ENCODE measurements at regions not wholly inside any gene's neighbourhood (a gene's known extent, or its start where the extent isn't known, plus 50 kb on each side); places are given as distances from the start of the nearest gene placed in this dataset.
"Not testable (repeated sequence)": the region's sequence is repeated elsewhere in the genome, so short reads cannot be mapped to it uniquely, and the experiment has no call there.

- CTCF ChIA-PET; DNase-seq (ENCODE audit: extremely low spot score); POLR2A ChIA-PET: not testable (repeated sequence)
Measured at GRCh38 chr1:46878173-46878782, 63.0 kb downstream of the CYP4A11 start.

DNA sequence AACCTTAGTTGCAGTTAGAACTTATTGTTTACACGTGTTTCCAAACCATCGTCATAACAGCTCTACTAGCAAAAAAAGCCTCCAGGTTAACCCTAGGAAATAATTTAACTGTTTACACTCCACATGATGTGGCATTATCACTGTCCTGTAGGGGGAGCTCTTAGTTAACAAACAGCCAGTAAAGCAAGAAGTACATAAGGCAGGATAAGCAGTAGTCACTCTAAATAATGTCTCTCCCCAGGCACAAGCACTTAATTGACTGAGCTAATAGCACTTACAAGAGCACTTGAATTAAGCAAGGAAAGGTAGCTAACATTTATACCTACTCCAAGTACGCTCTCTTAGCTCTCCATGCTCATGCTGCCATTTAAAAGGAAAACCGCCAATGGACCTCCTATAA is 65.2 kb downstream of the CYP4A11 start:
- CTCF ChIA-PET: interaction anchor here (1.7 kb wide), 1 partner anchor 302 kb away, joined by 3 read pairs; no protein-coding TSS in a partner anchor
- POLR2A ChIA-PET; DNase-seq (ENCODE audit: extremely low spot score): not testable (repeated sequence)
